Fibroblast of villous mesenchyme (primary cell): ENCODE measurements at regions not wholly inside any gene's neighbourhood (a gene's known extent, or its start where the extent isn't known, plus 50 kb on each side); places are given as distances from the start of the nearest gene placed in this dataset.

Source experiments
- DNase-seq: peaks from one replicate; pipeline ENCODE4 v3.0.0-alpha.2; 2010; ENCODE audit warnings: low read depth
- H3K4me3 ChIP-seq: 2 replicates; pipeline ENCODE4 v1.5.1; 2011; ENCODE audit warnings: low read depth, mild to moderate bottlenecking, low read length
- CTCF ChIP-seq: IDR thresholded peaks from 2 replicates; pipeline ENCODE4 v1.5.1; 2012; ENCODE audit warnings: low read depth, mild to moderate bottlenecking, low read length; ENCODE audit not compliant: insufficient read depth

- no peak overlapping the region for H3K4me3 ChIP-seq
- no peak for DNase-seq
- TF ChIP-seq CTCF = no peak
Observed at GRCh38 chr6:153960741-153961140, 78.3 kb upstream of the OPRM1 start.

GRCh38 chr6:153960281-153960680, 78.8 kb upstream of the OPRM1 start:
- H3K4me3 ChIP-seq = no peak overlapping the region
- no peak for TF ChIP-seq CTCF

GRCh38 chr6:153959276-153959675, 79.8 kb upstream of the OPRM1 start:
- TF ChIP-seq CTCF = no peak
- DNase-seq = no peak
- H3K4me3 ChIP-seq = no peak overlapping the region

More at GRCh38 chr6:153960281-153960680, 78.8 kb upstream of the OPRM1 start:
- peak; percentile 71 for DNase-seq

- DNase-seq = no peak
- no peak overlapping the region for H3K4me3 ChIP-seq
- no peak for TF ChIP-seq CTCF
Observed at GRCh38 chr6:153958860-153959259, 80.2 kb upstream of the OPRM1 start.

- H3K4me3 ChIP-seq = no peak overlapping the region
- no peak for TF ChIP-seq CTCF
- DNase-seq = no peak
Observed at GRCh38 chr6:153957394-153957793, 81.6 kb upstream of the OPRM1 start.

GRCh38 chr6:153956808-153957207, 82.2 kb upstream of the OPRM1 start:
- no peak overlapping the region for H3K4me3 ChIP-seq
- peak; percentile 36 for DNase-seq
- TF ChIP-seq CTCF = no peak

GRCh38 chr6:153949616-153950015, 89.4 kb upstream of the OPRM1 start:
- no peak for DNase-seq
- no peak overlapping the region for H3K4me3 ChIP-seq
- TF ChIP-seq CTCF = no peak
